NCI-H146 (cell line): ENCODE measurements at regions not wholly inside any gene's neighbourhood (a gene's known extent, or its start where the extent isn't known, plus 50 kb on each side); places are given as distances from the start of the nearest gene placed in this dataset.
A peak's percentile ranks its signal among the peaks of the same experiment; 100 is the strongest.

Experiments used
- DNase-seq: peaks from one replicate; lab custom pipeline; 2025; lab: John Stamatoyannopoulos, UW

DNA sequence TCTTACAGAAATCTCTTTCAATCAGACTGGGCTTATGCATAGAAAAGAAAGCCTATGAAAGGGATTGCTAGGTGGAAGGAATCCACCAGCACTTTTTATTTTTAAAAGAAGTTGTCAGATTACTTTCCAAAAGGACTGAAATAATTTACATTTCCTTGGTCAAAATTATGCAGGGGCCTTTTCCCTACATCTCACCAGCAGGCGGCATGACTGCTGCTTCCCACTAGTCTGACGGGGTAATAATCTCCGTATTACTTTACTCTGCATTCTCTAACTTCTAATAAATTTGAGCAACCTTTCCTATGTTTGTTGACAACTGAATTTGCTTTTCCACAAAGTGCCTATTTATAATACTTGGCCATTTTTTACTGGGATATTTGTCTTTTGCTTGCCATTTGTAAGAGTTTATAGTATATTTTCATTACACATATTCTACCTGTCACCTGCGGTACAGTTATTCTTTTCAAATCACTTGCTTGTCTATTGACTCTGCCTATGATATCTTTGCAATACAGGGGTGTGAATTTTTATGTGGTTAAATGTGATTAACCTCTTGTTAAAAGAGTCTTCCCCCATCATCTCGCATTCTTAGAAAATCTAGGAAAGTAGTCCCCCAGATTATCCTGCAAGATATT, 51.9 kb upstream of the USP47 start:
- DNase-seq, result no peak

DNA sequence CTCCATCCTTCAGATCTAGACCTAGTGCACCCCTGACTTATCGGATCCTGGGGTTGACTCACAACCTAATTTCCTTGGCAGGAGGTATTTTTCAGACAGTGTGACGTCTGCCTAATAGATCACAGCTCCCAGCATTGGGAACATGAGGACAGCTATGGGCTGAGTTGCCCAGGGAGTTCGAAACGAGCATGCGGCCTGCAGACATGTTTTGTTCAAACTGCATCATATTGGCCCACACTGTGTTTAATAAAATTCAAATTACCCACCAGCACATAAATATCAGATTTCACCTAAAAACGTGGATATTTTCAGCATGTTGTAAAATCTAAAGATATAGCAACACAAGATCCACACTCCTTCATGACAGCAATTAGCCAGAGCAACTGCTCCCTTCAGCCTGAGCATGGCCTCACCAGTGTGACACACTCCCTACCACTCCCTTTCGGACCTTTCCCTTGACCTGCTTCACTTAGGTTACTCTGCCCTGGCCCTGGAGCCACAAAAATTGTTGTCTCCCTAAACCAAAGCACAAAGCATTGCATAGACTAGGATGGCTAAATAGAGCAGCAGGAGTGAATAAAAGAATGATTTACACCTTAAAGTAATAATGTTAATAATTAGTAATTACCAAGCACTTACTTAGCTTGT, 53.6 kb upstream of the USP47 start:
- DNase-seq, result no peak

DNA sequence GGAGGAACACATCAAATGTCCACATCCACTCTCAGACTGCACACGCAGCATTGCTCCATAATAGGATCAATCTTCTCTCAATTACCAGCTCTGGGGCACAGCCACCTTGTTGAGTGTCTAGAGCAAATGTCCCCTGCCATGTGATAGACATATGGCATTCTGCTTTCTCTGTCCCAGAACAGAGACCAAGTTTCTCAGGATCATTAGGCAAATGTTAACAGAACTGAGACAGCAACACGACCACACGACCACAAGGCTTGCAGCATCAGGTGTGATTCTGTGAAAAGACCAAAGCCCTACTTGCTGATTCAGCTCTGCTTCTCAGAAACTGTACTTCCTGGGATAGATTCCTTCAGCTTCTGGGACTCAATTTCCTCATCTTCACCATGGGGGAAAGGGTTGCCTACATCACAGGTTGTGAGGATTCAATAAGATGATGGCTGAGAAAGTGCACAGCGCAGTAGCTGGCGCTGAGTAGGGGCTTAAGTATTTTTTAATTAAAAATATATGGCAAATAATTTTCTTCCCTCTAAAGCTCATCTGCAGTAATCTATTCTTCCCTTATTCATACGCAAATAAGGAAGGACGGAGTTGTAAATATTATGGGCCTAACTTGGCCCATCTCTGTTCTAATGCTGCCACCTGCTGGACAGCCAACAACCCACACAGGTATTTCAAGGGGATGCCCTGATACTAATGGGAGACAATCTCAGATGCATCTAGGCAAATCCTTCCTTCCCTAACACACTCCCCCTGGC, 54.3 kb upstream of the USP47 start:
- DNase-seq, result peak; percentile 65

DNA sequence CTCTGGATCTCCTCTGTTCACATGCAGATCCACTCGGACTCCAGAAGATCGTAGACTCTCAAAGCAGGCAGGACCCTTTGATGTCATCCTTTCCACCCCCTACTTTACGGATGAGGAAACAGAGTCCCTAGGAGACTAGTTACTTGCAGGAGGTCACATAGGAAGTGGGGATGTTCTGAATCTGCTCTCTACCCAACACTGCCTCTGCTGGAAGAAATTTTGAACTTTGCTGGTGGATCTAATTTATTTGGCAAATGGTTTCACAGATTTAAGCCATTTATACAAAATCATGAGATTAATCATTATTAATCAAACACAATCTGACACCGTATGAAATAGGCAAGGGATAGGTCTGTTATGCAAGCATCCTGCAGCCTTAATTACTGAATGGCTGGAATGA, 55.0 kb upstream of the USP47 start:
- DNase-seq, result no peak

DNA sequence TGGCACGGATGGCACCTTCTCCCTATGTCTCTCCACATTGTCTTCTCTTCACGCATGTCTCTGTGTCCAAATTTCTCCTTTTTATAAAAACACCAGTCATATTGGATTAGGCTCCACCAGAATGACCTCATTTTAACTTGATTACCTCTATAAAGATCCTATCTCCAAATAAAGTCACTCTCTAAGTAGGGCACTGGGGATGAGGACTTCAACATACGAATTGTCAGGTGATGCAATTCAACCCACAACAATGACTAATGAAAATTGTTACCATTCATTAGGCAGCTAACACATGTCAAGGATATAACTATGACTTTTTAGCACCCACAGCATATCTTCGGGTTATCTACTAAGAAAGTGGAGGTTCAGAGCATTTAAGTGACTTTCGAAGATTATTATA, 55.5 kb upstream of the USP47 start:
- no peak for DNase-seq

DNA sequence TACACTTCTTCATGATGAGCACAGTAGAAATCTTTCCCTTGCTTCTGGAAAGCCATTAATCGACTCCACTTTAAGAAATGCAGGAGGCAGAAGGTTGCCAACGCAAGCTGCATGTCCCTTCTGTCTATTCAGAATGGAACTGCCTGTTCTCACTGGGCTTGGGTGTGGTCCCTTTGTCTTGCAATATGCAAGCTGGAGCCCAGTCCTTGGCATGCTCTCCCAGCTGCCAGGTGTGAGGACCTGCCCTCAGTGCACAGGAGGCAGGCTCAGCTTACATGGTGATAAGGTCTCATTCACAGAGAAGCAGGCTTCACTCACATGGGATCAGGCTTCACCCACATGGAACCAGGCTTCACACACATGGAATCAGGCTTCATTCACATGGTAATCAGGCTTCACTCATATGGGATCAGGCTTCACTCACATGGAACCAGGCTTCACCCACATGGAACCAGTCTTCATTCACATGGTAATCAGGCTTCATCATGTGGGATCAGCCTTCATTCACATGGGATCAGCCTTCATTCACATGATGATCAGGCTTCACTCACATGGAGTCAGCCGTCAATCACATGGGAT, 59.2 kb upstream of the USP47 start:
- peak; percentile 86 for DNase-seq

DNA sequence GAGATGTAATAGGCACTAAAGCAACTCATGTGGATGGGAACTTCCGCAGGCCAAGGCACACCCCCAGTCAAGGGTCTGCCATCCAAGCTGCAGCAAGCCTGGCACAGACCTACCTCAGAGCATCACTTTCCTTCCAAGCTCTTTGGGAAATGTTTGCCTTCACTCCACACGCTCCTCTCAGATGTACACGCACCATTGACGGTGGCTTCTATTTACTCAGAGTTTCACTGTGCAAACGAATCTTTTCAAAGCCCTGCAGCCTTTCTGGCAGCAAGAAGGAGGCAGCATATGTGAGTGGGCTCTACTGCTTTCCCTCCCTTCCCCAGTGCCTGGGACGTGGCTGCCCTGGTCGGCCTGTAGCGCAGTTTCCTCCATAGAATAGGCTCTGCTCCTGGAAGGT, 60.9 kb upstream of the USP47 start:
- peak; percentile 76 for DNase-seq

DNA sequence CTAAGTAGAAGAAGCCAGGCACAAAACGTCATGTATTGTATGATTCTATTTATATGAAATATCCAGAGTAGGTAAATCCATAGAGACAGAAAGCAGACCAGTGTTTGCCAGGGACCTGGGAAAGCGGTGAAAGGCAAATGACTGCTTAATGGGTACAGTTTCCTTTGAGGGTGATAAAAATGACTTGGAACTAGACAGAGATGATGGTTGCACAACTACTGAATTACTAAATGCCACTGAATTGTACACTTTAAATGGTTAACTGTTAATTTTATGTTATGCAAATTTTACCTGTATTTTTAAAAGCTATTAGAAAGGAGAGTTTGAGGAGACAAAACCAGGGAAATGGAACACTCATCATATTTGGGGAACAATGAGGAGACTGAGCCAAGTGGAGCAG, 61.8 kb upstream of the USP47 start:
- no peak for DNase-seq

DNA sequence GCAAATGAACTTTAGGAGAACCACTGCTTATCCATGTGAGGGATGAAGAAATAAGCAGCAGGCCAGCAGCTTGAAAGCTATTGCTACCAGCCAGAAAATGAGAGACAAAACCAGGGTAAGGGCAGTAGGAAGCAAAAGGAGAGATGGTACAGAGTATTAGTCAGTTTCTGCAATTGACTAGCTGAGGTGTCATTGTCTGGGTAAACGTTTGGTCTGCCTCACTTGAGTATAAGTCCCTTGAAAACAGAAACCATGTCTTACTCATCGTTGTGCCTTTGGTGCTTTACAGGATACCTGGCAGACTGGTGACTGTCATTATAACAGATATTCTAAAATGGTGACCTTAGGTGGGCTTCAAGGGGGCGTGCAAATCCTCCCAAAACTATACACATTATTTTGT, 63.9 kb upstream of the USP47 start:
- DNase-seq, result no peak

DNA sequence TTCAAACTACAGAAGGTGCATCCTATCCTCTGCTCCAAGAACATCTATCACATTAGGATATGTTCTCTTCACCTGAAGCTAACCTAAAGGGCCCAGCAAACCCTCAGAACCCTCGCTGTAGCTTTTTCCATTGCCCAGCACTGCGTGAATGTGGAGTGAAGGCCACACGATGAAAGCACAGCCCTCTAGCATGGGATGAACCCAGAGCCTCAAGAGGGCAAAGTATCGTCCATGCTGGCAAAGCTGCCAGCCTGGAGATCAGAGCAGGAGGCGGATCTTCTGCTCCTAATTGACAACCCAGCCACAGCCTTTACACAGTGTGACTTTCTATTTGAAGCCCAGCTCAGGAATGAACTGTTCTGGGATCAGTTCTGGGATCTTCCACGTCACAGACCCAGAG, 65.1 kb upstream of the USP47 start:
- DNase-seq, result no peak

DNA sequence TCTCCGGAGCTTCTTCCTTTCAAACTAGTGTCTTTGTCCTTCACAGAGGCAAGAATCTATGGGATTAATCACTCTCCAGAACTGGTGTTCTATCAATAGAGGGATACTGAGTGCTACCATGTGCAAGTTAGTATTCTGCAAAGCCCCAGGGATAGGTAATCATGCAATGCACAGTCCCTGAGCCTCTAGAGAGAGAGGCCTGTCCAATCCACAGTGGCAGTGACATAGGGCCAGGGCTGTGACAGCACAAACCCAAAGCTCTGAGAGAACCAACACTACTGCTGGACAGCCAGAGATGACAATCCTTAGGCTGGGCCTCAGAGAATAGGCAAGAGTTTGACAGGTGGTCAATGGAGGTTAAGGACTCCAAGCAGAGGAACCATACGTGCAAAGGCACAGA, 66.8 kb upstream of the USP47 start:
- no peak for DNase-seq

DNA sequence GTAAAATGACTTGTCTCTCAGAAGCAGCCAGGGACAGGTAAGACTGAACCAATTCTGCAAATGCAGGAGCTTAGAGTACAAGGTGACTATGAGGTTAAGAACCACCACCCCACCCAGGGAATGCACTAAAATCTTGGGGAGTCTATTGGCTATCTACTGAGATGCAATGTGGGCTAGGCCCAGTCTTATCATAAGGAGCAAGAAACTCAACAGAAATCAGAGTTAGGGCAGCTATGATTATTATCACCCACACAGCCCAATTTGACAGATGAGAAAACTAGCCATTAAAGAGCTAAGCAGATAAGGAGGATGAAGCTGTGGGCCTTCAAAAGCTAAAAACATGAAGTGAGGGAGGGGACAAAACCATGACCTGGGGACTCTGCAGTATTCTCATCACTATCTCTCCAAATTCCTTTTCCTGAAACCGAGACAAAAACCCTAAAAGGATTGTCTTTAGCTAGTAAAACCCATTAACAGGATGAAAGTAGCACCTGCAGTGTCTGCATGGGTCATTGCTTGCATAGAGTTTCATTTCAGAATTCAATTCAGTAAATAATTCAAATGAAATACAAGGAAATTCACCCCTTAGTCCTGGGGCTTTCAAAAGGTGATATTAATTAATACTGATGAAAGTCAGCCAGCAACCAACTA, 68.8 kb upstream of the USP47 start:
- no peak for DNase-seq

DNA sequence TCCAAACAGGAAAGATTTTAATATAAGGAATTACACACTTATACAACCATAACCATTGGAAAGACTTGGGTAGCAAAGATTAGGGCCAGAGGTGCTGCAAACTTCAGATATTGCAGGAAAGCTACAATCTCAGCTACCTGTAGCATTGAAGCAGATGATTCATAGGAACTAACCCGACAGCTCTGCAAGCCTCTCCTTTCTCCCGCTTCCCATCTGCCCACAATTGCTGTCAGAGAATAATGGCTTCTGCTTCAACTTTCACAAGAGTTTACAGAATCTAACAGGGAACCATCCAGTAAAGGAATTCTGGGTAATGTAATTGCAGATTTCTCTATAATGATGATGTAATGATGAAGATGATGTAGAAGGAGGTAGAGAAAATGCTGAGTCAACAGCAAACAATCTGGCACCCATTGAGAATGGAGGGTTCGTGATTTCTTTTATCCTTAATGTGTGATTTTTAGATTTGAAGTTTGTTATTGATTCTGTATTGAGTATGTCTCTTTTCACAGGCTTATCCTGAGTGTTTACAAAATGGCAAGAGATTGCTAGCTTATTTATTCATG, 70.8 kb upstream of the USP47 start:
- DNase-seq, result no peak

DNA sequence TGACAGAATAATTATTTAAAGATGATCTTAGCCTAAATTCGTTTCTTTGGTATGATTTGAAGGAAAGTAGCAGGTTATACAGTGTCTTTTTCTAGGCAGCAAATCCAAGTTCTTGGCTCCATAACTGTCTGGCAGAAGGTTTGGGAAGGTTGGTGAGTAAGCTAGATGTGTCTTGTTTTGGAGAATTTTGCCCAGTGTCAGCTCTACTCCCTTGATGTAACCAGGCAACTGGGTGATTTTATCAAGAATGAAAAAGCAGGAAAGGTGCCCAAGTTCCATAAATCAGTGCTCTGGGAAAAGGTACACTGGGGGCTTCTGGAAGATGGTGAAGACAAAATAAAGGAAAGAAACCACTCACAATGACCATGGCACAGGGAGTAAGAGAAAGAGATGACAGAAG, 71.5 kb upstream of the USP47 start:
- DNase-seq, result no peak

DNA sequence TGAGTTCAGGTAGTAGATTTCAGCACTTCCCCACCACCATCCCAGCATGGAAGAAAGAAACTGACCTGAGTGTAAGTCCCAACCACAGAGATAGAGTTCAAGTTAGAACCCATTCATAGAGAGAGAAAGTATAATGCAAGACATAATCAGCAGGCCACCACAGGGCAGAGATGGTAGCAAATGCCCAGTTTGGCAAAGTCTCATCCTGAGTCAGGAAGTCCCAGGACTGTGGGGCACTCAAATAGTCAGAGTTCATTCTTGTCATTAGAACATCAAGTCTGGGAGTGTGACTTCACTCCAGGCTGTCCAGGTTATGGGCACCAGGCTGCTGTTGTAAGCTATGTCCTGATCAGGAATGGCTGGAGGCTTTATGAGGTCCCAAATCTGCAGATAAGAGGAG, 72.0 kb upstream of the USP47 start:
- DNase-seq, result no peak

DNA sequence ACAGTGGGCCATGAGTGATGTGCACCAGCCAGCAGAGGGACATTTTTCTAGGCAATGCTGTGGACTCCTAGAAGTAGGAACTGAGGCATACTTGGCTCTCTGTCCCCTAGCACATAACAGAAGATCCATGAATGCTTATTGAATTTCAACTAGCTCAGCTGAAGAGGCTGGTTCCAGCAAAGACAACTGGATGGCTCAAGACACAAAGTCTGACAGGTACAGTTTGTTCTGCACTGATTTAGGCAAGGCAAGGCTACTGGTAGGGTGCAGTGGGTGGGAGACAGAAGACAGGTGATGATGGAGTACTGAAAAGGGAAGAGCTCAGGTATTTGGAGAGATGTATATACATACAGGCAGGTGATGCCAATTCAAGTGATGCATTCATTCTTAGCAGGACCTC, 72.4 kb upstream of the USP47 start:
- DNase-seq, result no peak

DNA sequence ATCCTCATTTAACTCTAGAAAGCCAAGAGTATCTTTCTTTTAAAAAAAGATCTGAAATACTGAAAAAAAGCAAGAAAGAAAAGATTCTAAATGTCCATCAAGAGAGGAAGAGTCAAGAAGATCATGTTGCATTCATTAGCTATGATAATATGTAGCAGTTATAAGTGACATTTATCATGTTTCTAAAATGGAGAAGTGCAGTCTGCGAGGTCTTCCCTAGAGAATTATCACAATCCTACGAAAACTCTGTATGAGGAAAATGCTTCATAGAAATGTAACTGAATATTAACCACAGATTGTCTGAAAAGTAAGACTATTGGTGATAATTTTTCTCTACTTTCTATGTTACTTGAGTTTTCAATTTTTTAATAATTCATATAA, 77.4 kb upstream of the USP47 start:
- DNase-seq, result no peak

DNA sequence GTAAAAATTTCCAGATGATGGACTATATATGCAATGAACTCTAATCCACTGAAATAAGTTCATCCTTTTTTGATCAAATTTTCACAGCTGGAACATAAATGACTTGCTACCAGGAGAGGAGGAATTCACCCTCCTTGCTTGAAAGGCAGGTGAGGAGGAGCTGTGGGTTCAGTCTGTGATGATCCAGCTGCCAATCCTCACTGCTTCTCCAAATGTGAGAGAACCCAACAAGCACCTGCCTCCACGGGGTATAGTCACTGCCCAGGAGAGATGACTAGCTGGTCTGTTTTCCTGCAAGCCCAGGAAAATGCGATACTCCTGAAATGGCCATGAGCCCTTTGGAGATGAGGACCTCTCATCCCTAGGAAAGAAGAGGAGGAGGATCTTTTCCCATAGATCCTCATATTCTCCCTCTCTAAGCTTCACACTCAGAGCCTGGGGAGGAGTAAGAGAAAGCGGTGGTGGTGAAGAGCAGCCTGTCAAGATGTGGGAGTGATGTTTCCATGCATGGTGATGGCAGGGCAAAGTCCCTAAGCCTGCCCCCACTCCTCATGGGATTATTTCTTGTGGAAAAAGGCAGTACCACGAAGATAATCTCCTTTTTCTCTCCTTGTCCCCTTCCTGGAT, 77.9 kb upstream of the USP47 start:
- no peak for DNase-seq

DNA sequence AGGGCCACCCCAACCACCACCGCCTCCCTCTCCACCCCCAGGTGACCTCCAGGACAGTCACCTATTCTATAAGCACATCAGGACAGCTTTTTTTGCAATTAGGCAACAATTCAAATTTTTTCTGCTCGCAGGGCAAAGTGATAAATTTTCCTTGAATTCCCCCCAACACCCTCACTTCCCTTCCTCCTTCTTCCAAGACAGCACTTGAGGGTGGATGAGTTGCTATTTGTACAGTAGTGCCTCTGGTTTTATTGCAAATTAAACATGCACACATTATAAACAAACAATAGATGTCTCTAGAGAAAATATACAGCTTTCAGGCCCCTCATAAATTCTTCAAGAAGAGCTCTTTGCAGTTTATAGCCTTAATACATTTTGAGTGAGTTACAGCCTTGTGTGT, 80.9 kb upstream of the USP47 start:
- DNase-seq, result no peak

DNA sequence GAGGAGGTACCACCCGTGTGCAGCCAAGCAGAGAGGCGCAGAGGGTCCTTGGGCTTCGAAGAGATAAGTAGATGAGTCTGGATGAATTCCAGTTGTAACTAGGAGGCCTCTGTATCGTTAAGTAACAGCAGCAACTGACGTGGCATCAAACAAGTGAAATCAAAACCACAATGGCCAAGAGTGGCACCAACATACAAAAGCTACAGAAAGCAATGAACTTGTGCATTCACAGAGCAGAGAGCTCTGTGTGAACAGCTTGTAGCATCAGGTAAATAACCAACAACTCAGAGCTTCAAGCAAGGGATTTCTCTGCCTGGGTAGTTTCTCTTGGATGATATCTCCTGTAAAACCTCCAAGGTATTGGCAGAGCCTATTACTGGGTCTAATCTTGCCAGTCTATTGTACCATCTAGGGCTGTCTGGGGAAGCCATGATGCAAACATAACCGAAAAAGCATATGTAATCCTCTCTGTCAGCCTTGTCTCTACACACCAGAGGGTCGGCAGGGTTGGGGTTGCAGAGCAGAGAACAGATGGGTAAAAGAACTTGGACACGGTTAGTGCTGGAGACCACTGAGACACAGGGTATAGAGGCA, 83.1 kb upstream of the USP47 start:
- DNase-seq, result no peak

DNA sequence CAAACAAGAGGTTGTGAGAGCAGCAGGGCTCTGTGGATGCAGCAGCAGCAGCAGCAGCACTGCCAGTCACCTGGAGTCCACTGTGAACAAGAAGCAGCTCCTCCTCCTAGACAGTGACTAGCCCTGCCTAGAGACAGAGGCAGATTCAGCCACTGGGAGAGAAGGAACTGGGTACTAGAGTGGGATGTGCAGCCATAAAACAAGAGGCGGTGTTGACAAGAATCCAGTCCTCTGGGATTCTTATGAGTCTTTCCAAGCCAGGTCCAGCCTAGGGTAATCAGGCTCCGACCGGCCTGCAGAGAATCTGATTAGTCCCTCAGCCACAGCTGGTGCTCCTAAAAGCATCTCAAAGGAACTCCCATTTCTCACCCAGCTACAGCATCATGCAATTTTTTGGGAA, 83.9 kb upstream of the USP47 start:
- no peak for DNase-seq

DNA sequence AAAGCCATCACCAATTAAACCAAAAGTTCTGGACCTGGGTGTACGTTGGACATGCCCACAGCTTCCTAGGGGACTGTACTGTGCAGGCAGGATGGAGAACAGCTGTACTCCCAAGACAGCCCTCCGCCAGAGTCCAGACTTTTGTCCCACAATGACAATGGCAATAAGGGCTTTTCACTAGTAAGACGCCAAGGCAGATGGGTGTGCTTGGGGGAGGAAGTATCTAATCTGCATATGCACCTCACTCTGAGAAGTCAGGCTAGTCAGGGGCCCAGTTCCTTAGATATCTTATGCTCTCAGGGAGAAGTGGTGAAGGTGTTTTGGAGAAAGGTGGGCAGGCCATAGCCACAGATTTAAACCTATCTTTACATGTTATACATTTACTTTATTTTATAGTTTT, 85.1 kb upstream of the USP47 start:
- DNase-seq, result no peak
